ENCODE measurements at regions not wholly inside any gene's neighbourhood (a gene's known extent, or its start where the extent isn't known, plus 50 kb on each side); places are given as distances from the start of the nearest gene placed in this dataset.

DNA sequence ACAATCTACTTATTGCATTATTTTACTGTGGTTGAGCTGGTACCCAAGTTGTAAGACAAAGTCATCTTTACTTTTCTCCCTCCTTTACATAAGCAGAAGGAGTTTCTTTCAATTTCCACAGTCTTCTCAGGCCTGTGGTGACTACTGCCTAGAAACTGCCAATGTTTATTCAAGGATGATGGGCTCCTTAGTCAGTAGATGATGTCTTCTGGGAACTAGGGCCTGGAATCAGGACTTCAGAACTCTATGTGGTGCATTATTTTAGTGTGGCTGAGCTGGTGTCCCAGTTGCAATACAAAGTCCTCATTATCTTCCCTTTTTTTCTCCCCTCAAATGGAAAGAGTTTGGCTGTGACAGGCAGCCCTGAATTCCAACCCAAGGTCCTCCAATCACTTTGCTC is 1762.5 kb downstream of the SI start:
- no peak overlapping the region for H3K4me3 Mint-ChIP-seq
- DNase-seq (ENCODE audit: low read depth, low spot score), result no peak

GRCh38 chr3:163306405-163306804 is 1771.9 kb downstream of the SI start:
- H3K36me3 Mint-ChIP-seq (ENCODE audit: low read depth), result peaks cover 10% of the 10 kb centered on the region
- no peak overlapping the region for H3K27ac Mint-ChIP-seq (ENCODE audit: unreplicated experiment)
- H3K4me1 Mint-ChIP-seq, result no peaks in the 10 kb centered on the region
- H3K9me3 Mint-ChIP-seq, result peaks cover 12% of the 10 kb centered on the region
- TF ChIP-seq CTCF (conservative IDR thresholded peaks at IDR 0.05), result no peak
- no peak overlapping the region for H3K4me3 Mint-ChIP-seq
- no peak for DNase-seq (ENCODE audit: low read depth, low spot score)
- no peaks in the 10 kb centered on the region for H3K27me3 Mint-ChIP-seq (ENCODE audit: low read depth)

More for the DNA sequence above, 1762.5 kb downstream of the SI start:
- no peak for TF ChIP-seq CTCF (conservative IDR thresholded peaks at IDR 0.05)
- H3K4me1 Mint-ChIP-seq, result no peaks in the 10 kb centered on the region
- no peaks in the 10 kb centered on the region for H3K36me3 Mint-ChIP-seq (ENCODE audit: low read depth)
- peaks cover 4% of the 10 kb centered on the region for H3K9me3 Mint-ChIP-seq
- H3K27ac Mint-ChIP-seq (ENCODE audit: unreplicated experiment), result no peak overlapping the region
- no peaks in the 10 kb centered on the region for H3K27me3 Mint-ChIP-seq (ENCODE audit: low read depth)

GRCh38 chr3:163273694-163274093 is 1777.1 kb downstream of the OTOL1 start:
- H3K4me1 Mint-ChIP-seq, result no peaks in the 10 kb centered on the region

GRCh38 chr3:163266731-163267130 is 1770.1 kb downstream of the OTOL1 start:
- Mint-ChIP-seq H3K27ac (ENCODE audit: unreplicated experiment) (no peak overlapping the region), H3K9me3 (no peaks in the 10 kb centered on the region), H3K4me1 (no peaks in the 10 kb centered on the region), H3K4me3 (no peak overlapping the region), H3K36me3 (ENCODE audit: low read depth) (no peaks in the 10 kb centered on the region), H3K27me3 (ENCODE audit: low read depth) (no peaks in the 10 kb centered on the region)
- no peak for DNase-seq (ENCODE audit: low read depth, low spot score)
- no peak for TF ChIP-seq CTCF (conservative IDR thresholded peaks at IDR 0.05)

More at GRCh38 chr3:163273694-163274093, 1777.1 kb downstream of the OTOL1 start:
- Mint-ChIP-seq H3K27ac (ENCODE audit: unreplicated experiment) (no peak overlapping the region), H3K36me3 (ENCODE audit: low read depth) (no peaks in the 10 kb centered on the region), H3K27me3 (ENCODE audit: low read depth) (no peaks in the 10 kb centered on the region), H3K9me3 (no peaks in the 10 kb centered on the region), H3K4me3 (no peak overlapping the region)
- TF ChIP-seq CTCF (conservative IDR thresholded peaks at IDR 0.05), result no peak
- no peak for DNase-seq (ENCODE audit: low read depth, low spot score)

GRCh38 chr3:163261618-163262017 is 1765.0 kb downstream of the OTOL1 start:
- Mint-ChIP-seq H3K27ac (ENCODE audit: unreplicated experiment) (no peak overlapping the region), H3K9me3 (no peaks in the 10 kb centered on the region), H3K36me3 (ENCODE audit: low read depth) (no peaks in the 10 kb centered on the region), H3K4me3 (no peak overlapping the region), H3K27me3 (ENCODE audit: low read depth) (no peaks in the 10 kb centered on the region), H3K4me1 (no peaks in the 10 kb centered on the region)
- no peak for DNase-seq (ENCODE audit: low read depth, low spot score)
- TF ChIP-seq CTCF (conservative IDR thresholded peaks at IDR 0.05), result no peak

DNA sequence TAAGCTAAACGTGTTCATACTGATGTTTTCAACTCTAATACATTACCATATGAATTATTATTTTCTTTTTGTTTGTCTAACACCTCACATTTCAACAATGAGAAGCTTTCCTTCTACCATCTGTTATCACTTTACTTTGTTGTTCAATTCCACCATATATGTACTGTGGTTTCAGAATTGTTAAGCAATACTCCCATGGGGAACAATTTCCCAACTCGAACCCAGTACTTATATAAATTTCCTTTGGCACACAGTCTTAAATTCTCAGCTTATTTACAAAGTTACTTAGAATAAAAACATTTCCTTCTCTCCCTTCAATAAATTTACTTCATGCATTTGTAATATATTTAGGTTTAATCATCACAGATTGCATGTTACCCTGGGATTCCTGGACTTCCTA is 1764.4 kb downstream of the OTOL1 start:
- H3K4me1 Mint-ChIP-seq, result no peaks in the 10 kb centered on the region
- DNase-seq (ENCODE audit: low read depth, low spot score), result no peak
- no peaks in the 10 kb centered on the region for H3K27me3 Mint-ChIP-seq (ENCODE audit: low read depth)
- no peak for TF ChIP-seq CTCF (conservative IDR thresholded peaks at IDR 0.05)
- H3K9me3 Mint-ChIP-seq, result no peaks in the 10 kb centered on the region
- H3K4me3 Mint-ChIP-seq, result no peak overlapping the region
- no peaks in the 10 kb centered on the region for H3K36me3 Mint-ChIP-seq (ENCODE audit: low read depth)
- no peak overlapping the region for H3K27ac Mint-ChIP-seq (ENCODE audit: unreplicated experiment)

Data from neural crest cell (in vitro differentiated cells).